ENCODE measurements at regions not wholly inside any gene's neighbourhood (a gene's known extent, or its start where the extent isn't known, plus 50 kb on each side); places are given as distances from the start of the nearest gene placed in this dataset.
"Not testable (repeated sequence)": the region's sequence is repeated elsewhere in the genome, so short reads cannot be mapped to it uniquely, and the experiment has no call there.

GRCh38 chr16:58999762-59000161 is 265.6 kb upstream of the GOT2 start:
- Histone ChIP-seq H3K4me1 (ENCODE audit: control insufficient read depth in 4 of 4, insufficient read depth in 4 of 4, low read length in 3 of 4) (no peaks in the 10 kb centered on the region), H3K4me3 (ENCODE audit: low read depth in 1 of 3, low read length in 3 of 3) (no peak overlapping the region), H3K36me3 (ENCODE audit: control insufficient read depth in 4 of 4, insufficient read depth in 3 of 4, low read depth in 1 of 4, low read length in 3 of 4) (no peaks in the 10 kb centered on the region), H3K27me3 (ENCODE audit: control insufficient read depth in 4 of 4, insufficient read depth in 4 of 4, low read length in 3 of 4) (no peaks in the 10 kb centered on the region), H3K9ac (ENCODE audit: low read depth in 1 of 2, low read length in 2 of 2) (no peak overlapping the region), H3K9me3 (ENCODE audit: control insufficient read depth in 4 of 4, low read length in 3 of 4) (no peaks in the 10 kb centered on the region), H3K27ac (ENCODE audit: low read depth in 1 of 2, low read length in 2 of 2) (no peak overlapping the region)
- TF ChIP-seq GABPA (IDR thresholded peaks at IDR 0.05 in 1 of 2, conservative IDR thresholded peaks at IDR 0.05 in 1 of 2) (no peak), FOXA2 (IDR thresholded peaks at IDR 0.05) (no peak), FOXA1 (IDR thresholded peaks at IDR 0.05) (no peak), RXRA (IDR thresholded peaks at IDR 0.05) (no peak), JUND (IDR thresholded peaks at IDR 0.05) (no peak), RAD21 (IDR thresholded peaks at IDR 0.05) (no peak), SP1 (IDR thresholded peaks at IDR 0.05) (no peak), CTCF (IDR thresholded peaks at IDR 0.05; ENCODE audit: low read depth, low read length, missing input control) (no peak)
- TF ChIP-seq, protein P1, sequence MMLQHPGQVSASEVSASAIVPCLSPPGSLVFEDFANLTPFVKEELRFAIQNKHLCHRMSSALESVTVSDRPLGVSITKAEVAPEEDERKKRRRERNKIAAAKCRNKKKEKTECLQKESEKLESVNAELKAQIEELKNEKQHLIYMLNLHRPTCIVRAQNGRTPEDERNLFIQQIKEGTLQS (IDR thresholded peaks at IDR 0.05): no peak
- TF ChIP-seq, protein P2, sequence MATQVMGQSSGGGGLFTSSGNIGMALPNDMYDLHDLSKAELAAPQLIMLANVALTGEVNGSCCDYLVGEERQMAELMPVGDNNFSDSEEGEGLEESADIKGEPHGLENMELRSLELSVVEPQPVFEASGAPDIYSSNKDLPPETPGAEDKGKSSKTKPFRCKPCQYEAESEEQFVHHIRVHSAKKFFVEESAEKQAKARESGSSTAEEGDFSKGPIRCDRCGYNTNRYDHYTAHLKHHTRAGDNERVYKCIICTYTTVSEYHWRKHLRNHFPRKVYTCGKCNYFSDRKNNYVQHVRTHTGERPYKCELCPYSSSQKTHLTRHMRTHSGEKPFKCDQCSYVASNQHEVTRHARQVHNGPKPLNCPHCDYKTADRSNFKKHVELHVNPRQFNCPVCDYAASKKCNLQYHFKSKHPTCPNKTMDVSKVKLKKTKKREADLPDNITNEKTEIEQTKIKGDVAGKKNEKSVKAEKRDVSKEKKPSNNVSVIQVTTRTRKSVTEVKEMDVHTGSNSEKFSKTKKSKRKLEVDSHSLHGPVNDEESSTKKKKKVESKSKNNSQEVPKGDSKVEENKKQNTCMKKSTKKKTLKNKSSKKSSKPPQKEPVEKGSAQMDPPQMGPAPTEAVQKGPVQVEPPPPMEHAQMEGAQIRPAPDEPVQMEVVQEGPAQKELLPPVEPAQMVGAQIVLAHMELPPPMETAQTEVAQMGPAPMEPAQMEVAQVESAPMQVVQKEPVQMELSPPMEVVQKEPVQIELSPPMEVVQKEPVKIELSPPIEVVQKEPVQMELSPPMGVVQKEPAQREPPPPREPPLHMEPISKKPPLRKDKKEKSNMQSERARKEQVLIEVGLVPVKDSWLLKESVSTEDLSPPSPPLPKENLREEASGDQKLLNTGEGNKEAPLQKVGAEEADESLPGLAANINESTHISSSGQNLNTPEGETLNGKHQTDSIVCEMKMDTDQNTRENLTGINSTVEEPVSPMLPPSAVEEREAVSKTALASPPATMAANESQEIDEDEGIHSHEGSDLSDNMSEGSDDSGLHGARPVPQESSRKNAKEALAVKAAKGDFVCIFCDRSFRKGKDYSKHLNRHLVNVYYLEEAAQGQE (IDR thresholded peaks at IDR 0.05): no peak
- TF ChIP-seq, protein P3, sequence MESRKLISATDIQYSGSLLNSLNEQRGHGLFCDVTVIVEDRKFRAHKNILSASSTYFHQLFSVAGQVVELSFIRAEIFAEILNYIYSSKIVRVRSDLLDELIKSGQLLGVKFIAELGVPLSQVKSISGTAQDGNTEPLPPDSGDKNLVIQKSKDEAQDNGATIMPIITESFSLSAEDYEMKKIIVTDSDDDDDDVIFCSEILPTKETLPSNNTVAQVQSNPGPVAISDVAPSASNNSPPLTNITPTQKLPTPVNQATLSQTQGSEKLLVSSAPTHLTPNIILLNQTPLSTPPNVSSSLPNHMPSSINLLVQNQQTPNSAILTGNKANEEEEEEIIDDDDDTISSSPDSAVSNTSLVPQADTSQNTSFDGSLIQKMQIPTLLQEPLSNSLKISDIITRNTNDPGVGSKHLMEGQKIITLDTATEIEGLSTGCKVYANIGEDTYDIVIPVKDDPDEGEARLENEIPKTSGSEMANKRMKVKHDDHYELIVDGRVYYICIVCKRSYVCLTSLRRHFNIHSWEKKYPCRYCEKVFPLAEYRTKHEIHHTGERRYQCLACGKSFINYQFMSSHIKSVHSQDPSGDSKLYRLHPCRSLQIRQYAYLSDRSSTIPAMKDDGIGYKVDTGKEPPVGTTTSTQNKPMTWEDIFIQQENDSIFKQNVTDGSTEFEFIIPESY (IDR thresholded peaks at IDR 0.05): no peak
- WGBS: 49% methylated on average over 5 of the region's 5 CpGs
- DNase-seq (ENCODE audit: low spot score): no peak

DNA sequence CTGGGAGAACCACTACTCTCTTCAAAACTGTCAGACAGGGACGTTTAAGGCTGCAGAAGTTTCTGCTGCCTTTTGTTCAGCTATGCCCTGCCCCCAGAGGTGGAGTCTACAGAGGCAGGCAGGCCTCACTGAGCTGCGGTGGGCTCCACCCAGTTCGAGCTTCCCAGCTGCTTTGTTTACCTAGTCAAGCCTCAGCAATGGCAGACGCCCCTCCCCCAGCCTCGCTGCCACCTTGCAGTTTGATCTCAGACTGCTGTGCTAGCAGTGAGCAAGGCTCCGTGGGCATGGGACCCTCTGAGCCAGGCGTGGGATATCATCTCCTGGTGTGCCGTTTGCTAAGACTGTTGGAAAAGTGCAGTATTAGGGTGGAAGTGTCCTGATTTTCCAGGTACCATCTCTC is 258.6 kb upstream of the GOT2 start:
- WGBS: 63% methylated on average over 8 of the region's 8 CpGs
- H3K9ac ChIP-seq (ENCODE audit: low read depth in 1 of 2, low read length in 2 of 2); DNase-seq (ENCODE audit: low spot score); H3K4me3 ChIP-seq (ENCODE audit: low read depth in 1 of 3, low read length in 3 of 3); H3K27me3 ChIP-seq (ENCODE audit: control insufficient read depth in 4 of 4, insufficient read depth in 4 of 4, low read length in 3 of 4); H3K4me1 ChIP-seq (ENCODE audit: control insufficient read depth in 4 of 4, insufficient read depth in 4 of 4, low read length in 3 of 4); H3K9me3 ChIP-seq (ENCODE audit: control insufficient read depth in 4 of 4, low read length in 3 of 4); H3K27ac ChIP-seq (ENCODE audit: low read depth in 1 of 2, low read length in 2 of 2); H3K36me3 ChIP-seq (ENCODE audit: control insufficient read depth in 4 of 4, insufficient read depth in 3 of 4, low read depth in 1 of 4, low read length in 3 of 4): not testable (repeated sequence)

DNA sequence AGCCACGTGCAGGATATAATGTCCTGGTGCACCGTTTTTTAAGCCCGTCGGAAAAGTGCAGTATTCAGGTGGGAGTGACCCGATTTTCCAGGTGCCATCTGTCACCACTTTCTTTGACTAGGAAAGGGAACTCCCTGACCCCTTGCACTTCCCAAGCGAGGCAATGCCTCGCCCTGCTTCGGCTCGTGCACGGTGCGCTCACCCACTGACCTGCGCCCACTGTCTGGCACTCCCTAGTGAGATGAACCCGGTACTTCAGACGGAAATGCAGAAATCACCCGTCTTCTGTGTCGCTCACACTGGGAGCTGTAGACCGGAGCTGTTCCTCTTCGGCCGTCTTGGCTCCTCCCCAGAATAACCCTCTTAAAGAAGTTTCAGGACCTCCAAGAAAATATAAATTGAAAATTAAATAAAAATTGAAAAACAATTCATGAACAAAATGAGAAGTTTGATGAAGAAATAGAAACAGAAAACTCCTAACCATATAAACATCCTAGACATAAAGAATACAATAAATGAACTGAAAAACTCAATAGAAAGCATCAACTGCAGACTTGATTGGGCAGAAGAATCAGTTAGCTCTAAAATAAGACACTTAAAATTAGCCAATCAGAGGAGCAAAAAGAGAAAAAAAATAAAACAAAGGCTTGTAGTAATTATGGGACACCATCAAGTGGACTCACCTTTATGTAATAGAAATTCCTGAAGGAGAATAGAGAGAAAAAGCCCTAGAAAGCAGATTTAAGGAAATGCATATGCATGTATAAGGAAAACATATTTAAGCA is 249.3 kb upstream of the GOT2 start:
- not testable (repeated sequence) for H3K36me3 ChIP-seq (ENCODE audit: control insufficient read depth in 4 of 4, insufficient read depth in 3 of 4, low read depth in 1 of 4, low read length in 3 of 4); DNase-seq (ENCODE audit: low spot score); H3K9me3 ChIP-seq (ENCODE audit: control insufficient read depth in 4 of 4, low read length in 3 of 4); H3K27ac ChIP-seq (ENCODE audit: low read depth in 1 of 2, low read length in 2 of 2); H3K4me1 ChIP-seq (ENCODE audit: control insufficient read depth in 4 of 4, insufficient read depth in 4 of 4, low read length in 3 of 4); H3K9ac ChIP-seq (ENCODE audit: low read depth in 1 of 2, low read length in 2 of 2); H3K4me3 ChIP-seq (ENCODE audit: low read depth in 1 of 3, low read length in 3 of 3); H3K27me3 ChIP-seq (ENCODE audit: control insufficient read depth in 4 of 4, insufficient read depth in 4 of 4, low read length in 3 of 4)
- WGBS: 89% methylated on average over 19 of the region's 19 CpGs

All from liver (tissue), 8 donors.